ENCODE measurements at regions not wholly inside any gene's neighbourhood (a gene's known extent, or its start where the extent isn't known, plus 50 kb on each side); places are given as distances from the start of the nearest gene placed in this dataset.
"Not testable (repeated sequence)": the region's sequence is repeated elsewhere in the genome, so short reads cannot be mapped to it uniquely, and the experiment has no call there.

- not testable (repeated sequence) for H3K4me1 ChIP-seq (ENCODE audit: control insufficient read depth in 1 of 2, insufficient read depth in 2 of 2, low read length in 2 of 2); H3K36me3 ChIP-seq (ENCODE audit: control insufficient read depth in 1 of 2, insufficient read depth in 2 of 2, low read length in 2 of 2); H3K27ac ChIP-seq (ENCODE audit: low read depth, low read length); H3K9ac ChIP-seq (ENCODE audit: low read depth in 1 of 2, low read length in 2 of 2); H3K9me3 ChIP-seq (ENCODE audit: control insufficient read depth in 1 of 2, low read length in 2 of 2); H3K4me3 ChIP-seq (ENCODE audit: low read depth in 1 of 2, low read length in 2 of 2); H3K27me3 ChIP-seq (ENCODE audit: control insufficient read depth in 1 of 2, insufficient read depth in 2 of 2, low read length in 2 of 2)
Observed at GRCh38 chr13:90734497-90734896, 613.0 kb upstream of the MIR17HG start.

DNA sequence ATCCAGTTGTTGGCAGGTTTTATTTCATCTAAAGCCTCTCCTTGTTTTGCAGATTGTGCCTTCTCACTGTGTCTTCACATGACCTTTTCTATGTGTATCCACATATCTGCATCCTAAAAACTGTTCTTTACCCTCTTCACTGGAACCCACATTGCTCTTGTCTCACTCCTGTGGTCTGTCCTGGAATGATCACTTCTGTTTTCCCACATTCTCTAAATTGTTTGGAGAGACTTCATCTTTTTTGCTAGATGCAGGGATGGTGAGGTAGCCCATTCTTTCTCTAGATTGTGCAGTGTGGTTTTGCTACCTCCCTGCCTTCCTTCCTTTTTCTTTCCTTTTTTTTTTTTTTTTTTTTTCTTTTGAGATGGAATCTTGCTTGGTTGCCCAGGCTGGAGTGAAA lies 608.6 kb upstream of the MIR17HG start:
- Histone ChIP-seq H3K4me1 (ENCODE audit: control insufficient read depth in 1 of 2, insufficient read depth in 2 of 2, low read length in 2 of 2) (no peaks in the 10 kb centered on the region), H3K27ac (ENCODE audit: low read depth, low read length) (no peak overlapping the region), H3K9me3 (ENCODE audit: control insufficient read depth in 1 of 2, low read length in 2 of 2) (no peaks in the 10 kb centered on the region), H3K4me3 (ENCODE audit: low read depth in 1 of 2, low read length in 2 of 2) (no peak overlapping the region), H3K9ac (ENCODE audit: low read depth in 1 of 2, low read length in 2 of 2) (no peak overlapping the region), H3K36me3 (ENCODE audit: control insufficient read depth in 1 of 2, insufficient read depth in 2 of 2, low read length in 2 of 2) (no peaks in the 10 kb centered on the region), H3K27me3 (ENCODE audit: control insufficient read depth in 1 of 2, insufficient read depth in 2 of 2, low read length in 2 of 2) (no peaks in the 10 kb centered on the region)

DNA sequence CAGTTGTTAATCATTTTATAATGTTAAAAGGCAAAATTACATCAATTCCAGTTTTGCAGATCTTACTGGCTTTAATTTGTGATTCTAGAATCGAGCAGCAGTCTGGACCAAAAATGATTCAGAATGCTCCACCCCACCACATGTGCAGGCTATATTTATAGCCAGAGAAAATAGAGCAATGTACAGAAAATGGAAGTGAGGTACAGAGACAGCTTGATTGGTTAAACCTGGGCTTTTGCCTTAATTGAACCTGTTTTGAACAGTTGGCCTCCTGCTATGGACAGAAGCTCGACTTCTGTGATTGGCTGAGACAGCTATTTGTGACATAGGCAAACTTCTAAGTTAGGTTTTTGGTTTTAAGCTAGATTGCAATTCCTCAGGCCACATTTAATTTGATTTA lies 607.4 kb upstream of the MIR17HG start:
- H3K4me3 ChIP-seq (ENCODE audit: low read depth in 1 of 2, low read length in 2 of 2) = no peak overlapping the region
- H3K27me3 ChIP-seq (ENCODE audit: control insufficient read depth in 1 of 2, insufficient read depth in 2 of 2, low read length in 2 of 2) = no peaks in the 10 kb centered on the region
- H3K9me3 ChIP-seq (ENCODE audit: control insufficient read depth in 1 of 2, low read length in 2 of 2) = no peaks in the 10 kb centered on the region
- no peaks in the 10 kb centered on the region for H3K4me1 ChIP-seq (ENCODE audit: control insufficient read depth in 1 of 2, insufficient read depth in 2 of 2, low read length in 2 of 2)
- no peaks in the 10 kb centered on the region for H3K36me3 ChIP-seq (ENCODE audit: control insufficient read depth in 1 of 2, insufficient read depth in 2 of 2, low read length in 2 of 2)
- H3K9ac ChIP-seq (ENCODE audit: low read depth in 1 of 2, low read length in 2 of 2) = no peak overlapping the region
- H3K27ac ChIP-seq (ENCODE audit: low read depth, low read length) = no peak overlapping the region

DNA sequence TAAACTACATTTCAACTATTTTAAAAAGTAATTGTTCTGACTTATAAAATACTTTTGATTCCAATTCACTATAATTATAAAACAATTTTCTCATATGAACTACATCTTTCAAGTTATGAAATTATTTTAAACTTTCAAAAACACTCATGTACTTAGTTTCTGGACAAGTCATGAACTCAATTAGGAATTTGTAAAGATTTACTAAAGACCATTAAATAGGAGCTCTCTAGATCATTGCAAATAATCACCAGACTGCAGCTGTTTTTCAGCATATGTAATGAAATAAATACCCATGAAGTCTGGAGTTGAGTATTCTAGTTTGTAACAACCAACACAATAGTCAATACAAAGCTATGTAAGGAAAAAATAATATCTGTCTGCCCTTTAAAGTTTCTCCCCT lies 605.1 kb upstream of the MIR17HG start:
- no peaks in the 10 kb centered on the region for H3K36me3 ChIP-seq (ENCODE audit: control insufficient read depth in 1 of 2, insufficient read depth in 2 of 2, low read length in 2 of 2)
- no peak overlapping the region for H3K27ac ChIP-seq (ENCODE audit: low read depth, low read length)
- no peaks in the 10 kb centered on the region for H3K27me3 ChIP-seq (ENCODE audit: control insufficient read depth in 1 of 2, insufficient read depth in 2 of 2, low read length in 2 of 2)
- H3K9ac ChIP-seq (ENCODE audit: low read depth in 1 of 2, low read length in 2 of 2) = no peak overlapping the region
- H3K9me3 ChIP-seq (ENCODE audit: control insufficient read depth in 1 of 2, low read length in 2 of 2) = no peaks in the 10 kb centered on the region
- no peak overlapping the region for H3K4me3 ChIP-seq (ENCODE audit: low read depth in 1 of 2, low read length in 2 of 2)
- no peaks in the 10 kb centered on the region for H3K4me1 ChIP-seq (ENCODE audit: control insufficient read depth in 1 of 2, insufficient read depth in 2 of 2, low read length in 2 of 2)

DNA sequence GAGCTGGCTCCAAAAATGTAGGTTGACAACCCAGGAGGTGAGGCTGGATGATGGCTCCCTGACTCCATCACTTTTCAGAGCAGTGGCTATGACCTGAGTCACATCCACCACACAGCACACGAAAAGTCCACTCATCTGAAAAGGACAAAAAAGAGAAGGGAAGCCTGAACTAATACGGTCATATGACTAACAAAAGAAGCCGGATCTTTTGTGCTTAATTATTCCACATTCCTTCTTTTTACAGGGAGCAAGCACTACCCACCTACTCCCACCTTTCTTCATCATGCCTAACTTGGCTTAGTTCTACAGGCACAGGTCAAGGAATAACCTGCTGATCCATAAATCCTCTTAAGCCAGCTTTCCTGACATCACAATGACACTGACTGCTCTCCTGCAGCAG lies 601.3 kb upstream of the MIR17HG start:
- Histone ChIP-seq H3K9ac (ENCODE audit: low read depth in 1 of 2, low read length in 2 of 2) (no peak overlapping the region), H3K4me3 (ENCODE audit: low read depth in 1 of 2, low read length in 2 of 2) (no peak overlapping the region), H3K4me1 (ENCODE audit: control insufficient read depth in 1 of 2, insufficient read depth in 2 of 2, low read length in 2 of 2) (no peaks in the 10 kb centered on the region), H3K27me3 (ENCODE audit: control insufficient read depth in 1 of 2, insufficient read depth in 2 of 2, low read length in 2 of 2) (no peaks in the 10 kb centered on the region), H3K27ac (ENCODE audit: low read depth, low read length) (no peak overlapping the region), H3K36me3 (ENCODE audit: control insufficient read depth in 1 of 2, insufficient read depth in 2 of 2, low read length in 2 of 2) (no peaks in the 10 kb centered on the region), H3K9me3 (ENCODE audit: control insufficient read depth in 1 of 2, low read length in 2 of 2) (no peaks in the 10 kb centered on the region)

DNA sequence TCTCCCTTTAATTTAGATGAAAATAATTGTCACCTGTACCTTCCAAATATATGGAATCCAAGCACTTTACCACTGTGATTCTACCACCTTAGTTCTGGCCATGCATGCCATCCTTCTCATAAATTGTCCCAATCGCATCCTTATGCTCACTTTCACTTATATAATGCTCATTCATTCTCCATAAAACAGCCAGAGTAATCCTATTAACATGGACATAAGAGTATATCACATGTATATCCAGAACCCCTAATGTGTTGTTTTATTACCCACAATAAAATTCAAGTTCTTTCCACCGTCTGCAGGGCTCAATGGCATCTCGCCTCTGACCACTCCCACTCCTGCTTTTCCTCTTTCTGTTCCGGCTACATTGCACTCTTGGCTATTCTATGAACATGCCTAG lies 597.5 kb upstream of the MIR17HG start:
- Histone ChIP-seq H3K27me3 (ENCODE audit: control insufficient read depth in 1 of 2, insufficient read depth in 2 of 2, low read length in 2 of 2) (no peaks in the 10 kb centered on the region), H3K9ac (ENCODE audit: low read depth in 1 of 2, low read length in 2 of 2) (no peak overlapping the region), H3K36me3 (ENCODE audit: control insufficient read depth in 1 of 2, insufficient read depth in 2 of 2, low read length in 2 of 2) (no peaks in the 10 kb centered on the region)

DNA sequence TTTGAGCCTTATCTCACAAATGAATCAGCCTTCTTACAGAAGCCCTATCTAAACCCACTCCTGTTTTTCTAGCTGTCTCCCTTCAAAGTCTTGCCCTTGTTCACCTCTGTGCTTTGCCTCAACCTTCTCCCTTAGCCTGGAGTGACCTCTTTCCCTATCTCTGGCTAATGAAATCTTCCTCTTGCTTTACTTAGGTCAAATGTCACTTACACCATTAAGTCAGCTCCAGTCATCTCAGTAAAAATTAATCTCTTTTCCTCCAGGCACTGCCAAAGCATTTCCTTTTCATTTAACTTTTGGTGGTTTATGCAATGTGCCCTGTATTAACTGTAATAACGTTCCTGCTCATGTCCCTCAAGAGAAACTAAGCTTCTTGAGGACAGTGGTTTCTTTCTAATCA lies 596.5 kb upstream of the MIR17HG start:
- no peak overlapping the region for H3K27ac ChIP-seq (ENCODE audit: low read depth, low read length)
- H3K9ac ChIP-seq (ENCODE audit: low read depth in 1 of 2, low read length in 2 of 2) = no peak overlapping the region
- no peaks in the 10 kb centered on the region for H3K9me3 ChIP-seq (ENCODE audit: control insufficient read depth in 1 of 2, low read length in 2 of 2)
- H3K27me3 ChIP-seq (ENCODE audit: control insufficient read depth in 1 of 2, insufficient read depth in 2 of 2, low read length in 2 of 2) = no peaks in the 10 kb centered on the region
- no peak overlapping the region for H3K4me3 ChIP-seq (ENCODE audit: low read depth in 1 of 2, low read length in 2 of 2)
- no peaks in the 10 kb centered on the region for H3K4me1 ChIP-seq (ENCODE audit: control insufficient read depth in 1 of 2, insufficient read depth in 2 of 2, low read length in 2 of 2)
- no peaks in the 10 kb centered on the region for H3K36me3 ChIP-seq (ENCODE audit: control insufficient read depth in 1 of 2, insufficient read depth in 2 of 2, low read length in 2 of 2)

More for the DNA sequence above, 597.5 kb upstream of the MIR17HG start:
- Histone ChIP-seq H3K4me3 (ENCODE audit: low read depth in 1 of 2, low read length in 2 of 2) (no peak overlapping the region), H3K9me3 (ENCODE audit: control insufficient read depth in 1 of 2, low read length in 2 of 2) (no peaks in the 10 kb centered on the region), H3K4me1 (ENCODE audit: control insufficient read depth in 1 of 2, insufficient read depth in 2 of 2, low read length in 2 of 2) (no peaks in the 10 kb centered on the region), H3K27ac (ENCODE audit: low read depth, low read length) (no peak overlapping the region)

DNA sequence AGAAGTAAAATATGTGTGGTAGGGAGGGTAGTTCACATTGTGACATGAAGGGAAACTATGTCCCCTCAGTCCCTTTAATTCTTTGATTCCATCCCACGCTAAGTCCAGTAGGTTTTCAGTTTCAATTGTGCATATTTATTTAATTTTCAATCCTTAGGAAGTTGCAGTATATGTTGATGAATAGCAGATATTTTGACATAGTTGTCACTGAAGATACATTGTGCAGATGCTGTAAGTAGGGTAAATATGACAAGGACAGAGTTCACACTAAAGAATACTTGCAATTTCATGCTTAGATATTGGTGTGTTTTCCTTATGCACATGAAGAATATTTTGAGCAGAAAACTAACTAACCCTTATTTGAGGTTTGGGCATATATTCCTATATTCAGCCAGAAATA lies 595.4 kb upstream of the MIR17HG start:
- Histone ChIP-seq H3K27me3 (ENCODE audit: control insufficient read depth in 1 of 2, insufficient read depth in 2 of 2, low read length in 2 of 2) (no peaks in the 10 kb centered on the region), H3K9ac (ENCODE audit: low read depth in 1 of 2, low read length in 2 of 2) (no peak overlapping the region), H3K4me1 (ENCODE audit: control insufficient read depth in 1 of 2, insufficient read depth in 2 of 2, low read length in 2 of 2) (no peaks in the 10 kb centered on the region), H3K9me3 (ENCODE audit: control insufficient read depth in 1 of 2, low read length in 2 of 2) (no peaks in the 10 kb centered on the region), H3K27ac (ENCODE audit: low read depth, low read length) (no peak overlapping the region), H3K36me3 (ENCODE audit: control insufficient read depth in 1 of 2, insufficient read depth in 2 of 2, low read length in 2 of 2) (no peaks in the 10 kb centered on the region), H3K4me3 (ENCODE audit: low read depth in 1 of 2, low read length in 2 of 2) (no peak overlapping the region)

- no peaks in the 10 kb centered on the region for H3K9me3 ChIP-seq (ENCODE audit: control insufficient read depth in 1 of 2, low read length in 2 of 2)
- no peaks in the 10 kb centered on the region for H3K4me1 ChIP-seq (ENCODE audit: control insufficient read depth in 1 of 2, insufficient read depth in 2 of 2, low read length in 2 of 2)
- no peaks in the 10 kb centered on the region for H3K36me3 ChIP-seq (ENCODE audit: control insufficient read depth in 1 of 2, insufficient read depth in 2 of 2, low read length in 2 of 2)
- no peak overlapping the region for H3K27ac ChIP-seq (ENCODE audit: low read depth, low read length)
- H3K9ac ChIP-seq (ENCODE audit: low read depth in 1 of 2, low read length in 2 of 2) = no peak overlapping the region
- no peak overlapping the region for H3K4me3 ChIP-seq (ENCODE audit: low read depth in 1 of 2, low read length in 2 of 2)
- H3K27me3 ChIP-seq (ENCODE audit: control insufficient read depth in 1 of 2, insufficient read depth in 2 of 2, low read length in 2 of 2) = no peaks in the 10 kb centered on the region
Observed at GRCh38 chr13:90757127-90757680, 590.3 kb upstream of the MIR17HG start.

DNA sequence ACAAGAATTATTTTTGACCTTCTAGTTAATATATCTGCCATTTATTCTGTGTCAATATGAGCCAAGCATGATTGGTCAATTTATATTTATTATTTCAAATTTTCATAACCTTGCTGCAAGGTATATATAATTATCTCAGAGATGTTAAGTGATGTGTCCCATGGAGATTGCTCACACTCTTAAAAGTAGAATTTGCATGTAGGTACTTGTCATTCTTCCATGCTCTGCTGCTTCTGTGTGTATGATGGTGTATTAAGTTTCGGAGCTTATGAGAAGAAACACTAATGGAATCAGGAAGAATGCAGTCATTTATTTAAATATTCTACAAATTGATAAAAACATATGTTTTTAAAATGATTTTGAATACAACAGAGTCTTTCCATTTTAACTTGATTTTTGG lies 586.8 kb upstream of the MIR17HG start:
- Histone ChIP-seq H3K4me1 (ENCODE audit: control insufficient read depth in 1 of 2, insufficient read depth in 2 of 2, low read length in 2 of 2) (no peaks in the 10 kb centered on the region), H3K4me3 (ENCODE audit: low read depth in 1 of 2, low read length in 2 of 2) (no peak overlapping the region), H3K9me3 (ENCODE audit: control insufficient read depth in 1 of 2, low read length in 2 of 2) (no peaks in the 10 kb centered on the region), H3K27me3 (ENCODE audit: control insufficient read depth in 1 of 2, insufficient read depth in 2 of 2, low read length in 2 of 2) (no peaks in the 10 kb centered on the region), H3K27ac (ENCODE audit: low read depth, low read length) (no peak overlapping the region), H3K36me3 (ENCODE audit: control insufficient read depth in 1 of 2, insufficient read depth in 2 of 2, low read length in 2 of 2) (no peaks in the 10 kb centered on the region), H3K9ac (ENCODE audit: low read depth in 1 of 2, low read length in 2 of 2) (no peak overlapping the region)
